A549 (cell line): ENCODE measurements at regions not wholly inside any gene's neighbourhood (a gene's known extent, or its start where the extent isn't known, plus 50 kb on each side); places are given as distances from the start of the nearest gene placed in this dataset.

ENCODE experiments used
- ATAC-seq, 2 experiments: fragments of 200-7000 bp in 1 of 2; fragments of >200 bp in 1 of 2; cut with Nextera tagmentation in 1 of 2; cut with Tn5 transposase in 1 of 2; 3 replicates each; pipeline versions ENCODE4 v1.8.0 to v1.9.1; 2018 to 2020; ENCODE audit warnings: mild to moderate bottlenecking in 1 of 2, moderate library complexity in 1 of 2
- CTCF ChIA-PET: fragments of 300-600 bp; sonication (Branson Sonifier 250); formaldehyde crosslinking; extraction: SDS; loops from one replicate; lab custom pipeline; 2021; ENCODE audit warnings: antibody characterized with exemption, inconsistent platforms; lab: Yijun Ruan, JAX
- POLR2A ChIA-PET: fragments of 350-600 bp; formaldehyde crosslinking; extraction: SDS; loops from one replicate; lab custom pipeline; 2021; ENCODE audit warnings: antibody characterized with exemption, inconsistent platforms; lab: Yijun Ruan, JAX
- DNase-seq, 2 experiments: peaks; one replicate each; pipeline versions ENCODE4 v3.0.0 to v3.0.0-alpha.2; 2011 to 2016; ENCODE audit warnings: low read depth in 1 of 2, low spot score in 1 of 2
- FAIRE-seq: peaks from 2 replicates; lab custom pipeline; 2011; peaks lifted over from hg19 to GRCh38; lab: Jason Lieb, UNC
- H3K27ac ChIP-seq, 2 experiments: fragments of >200 bp; sonication (Bioruptor Twin); formaldehyde crosslinking; 3 replicates each; pipeline ENCODE4 v1.5.1; 2016 to 2017
- H3K4me1 ChIP-seq: fragments of >200 bp; sonication (Bioruptor Twin); formaldehyde crosslinking; 3 replicates; pipeline ENCODE4 v1.6.1; 2016
- H3K4me2 ChIP-seq: fragments of >200 bp; sonication (Bioruptor Twin); formaldehyde crosslinking; 3 replicates; pipeline ENCODE4 v1.6.1; 2016
- H3K4me3 ChIP-seq: fragments of >200 bp; sonication (Bioruptor Twin); formaldehyde crosslinking; 3 replicates; pipeline ENCODE4 v1.5.1; 2016
- H3K9me3 ChIP-seq: fragments of >200 bp; sonication (Bioruptor Twin); formaldehyde crosslinking; 3 replicates; pipeline ENCODE4 v1.6.1; 2016
- ATOH8 ChIP-seq: fragments of 250-450 bp; sonication (Bioruptor Pico); IDR thresholded peaks from 2 replicates; pipeline ENCODE4 v1.5.0; 2020; ENCODE audit warnings: low read depth, mild to moderate bottlenecking, moderate library complexity
- BHLHE40 ChIP-seq: IDR thresholded peaks from 2 replicates; pipeline ENCODE4 v1.6.1; 2012; ENCODE audit warnings: low read depth, low read length, inconsistent platforms
- CEBPB ChIP-seq, 2 experiments: fragments of >200 bp in 1 of 2; sonication (Bioruptor Twin) in 1 of 2; formaldehyde crosslinking in 1 of 2; IDR thresholded peaks; 2 replicates each; pipeline ENCODE4 v1.6.1; 2012 to 2016
- CHD4 ChIP-seq: fragments of 200-600 bp; sonication (generic); IDR thresholded peaks from 2 replicates; pipeline ENCODE4 v1.6.1; 2016; ENCODE audit warnings: antibody characterized with exemption, mild to moderate bottlenecking, borderline replicate concordance
- EHMT2 ChIP-seq: fragments of 200-600 bp; sonication (generic); IDR thresholded peaks from 2 replicates; pipeline ENCODE4 v1.6.1; 2016; ENCODE audit warnings: antibody characterized with exemption, low read depth, mild to moderate bottlenecking, moderate library complexity
- EP300 ChIP-seq, 2 experiments: fragments of >200 bp; sonication (Bioruptor Twin); formaldehyde crosslinking; IDR thresholded peaks; 2 replicates in 1 of 2; 3 replicates in 1 of 2; pipeline ENCODE4 v1.6.1; 2016 to 2017
- ESRRA ChIP-seq: fragments of 150-350 bp; IDR thresholded peaks from 2 replicates; pipeline ENCODE4 v1.6.1; 2014; ENCODE audit warnings: mild to moderate bottlenecking, low read length, borderline replicate concordance
- FOSL2 ChIP-seq, 2 experiments: fragments of 450-650 bp in 1 of 2; fragments of >200 bp in 1 of 2; sonication (Bioruptor Twin) in 1 of 2; formaldehyde crosslinking; IDR thresholded peaks; 2 replicates each; pipeline versions ENCODE4 v1.5.0 to v1.6.1; 2016 to 2020; ENCODE audit warnings: mild to moderate bottlenecking in 1 of 2, moderate library complexity in 1 of 2
- FOXS1 ChIP-seq: fragments of 250-450 bp; sonication (Bioruptor Pico); IDR thresholded peaks from 2 replicates; pipeline ENCODE4 v1.5.0; 2020; ENCODE audit warnings: mild to moderate bottlenecking, moderate library complexity
- GATA3 ChIP-seq: IDR thresholded peaks from 2 replicates; pipeline ENCODE4 v1.6.1; 2012; ENCODE audit warnings: borderline replicate concordance
- HDAC2 ChIP-seq: fragments of 200-600 bp; sonication (generic); IDR thresholded peaks from 2 replicates; pipeline ENCODE4 v1.6.1; 2016
- KDM1A ChIP-seq: fragments of 200-600 bp; sonication (generic); IDR thresholded peaks from 2 replicates; pipeline ENCODE4 v1.6.1; 2016; ENCODE audit warnings: low read depth, mild to moderate bottlenecking
- MAFK ChIP-seq: fragments of 450-650 bp; IDR thresholded peaks from 2 replicates; pipeline ENCODE4 v1.6.1; 2014; ENCODE audit not compliant: partially characterized antibody
- MAX ChIP-seq: IDR thresholded peaks from 2 replicates; pipeline ENCODE4 v1.6.1; 2012
- MAZ ChIP-seq: fragments of 150-350 bp; IDR thresholded peaks from 2 replicates; pipeline ENCODE4 v1.6.1; 2014; ENCODE audit warnings: antibody characterized with exemption, low read depth, low read length, borderline replicate concordance
- NPAS2 ChIP-seq: fragments of 250-450 bp; sonication (Bioruptor Pico); IDR thresholded peaks from 2 replicates; pipeline ENCODE4 v1.8.0; 2022; ENCODE audit warnings: mild to moderate bottlenecking, moderate library complexity, borderline replicate concordance
- POLR2A ChIP-seq: IDR thresholded peaks from 2 replicates; pipeline ENCODE4 v1.6.1; 2012; ENCODE audit warnings: mild to moderate bottlenecking, low read length
- POLR2AphosphoS2 ChIP-seq: conservative IDR thresholded peaks from 2 replicates; pipeline ENCODE4 v1.6.1; 2012; ENCODE audit warnings: low read length, improper control_type of control experiment, inconsistent platforms
- RAD21 ChIP-seq, 2 experiments: fragments of >200 bp in 1 of 2; sonication (Bioruptor Twin) in 1 of 2; formaldehyde crosslinking in 1 of 2; IDR thresholded peaks in 1 of 2; conservative IDR thresholded peaks in 1 of 2; 2 replicates in 1 of 2; 3 replicates in 1 of 2; pipeline ENCODE4 v1.6.1; 2012 to 2018; ENCODE audit warnings: inconsistent platforms in 1 of 2
- REST ChIP-seq: fragments of 200-600 bp; sonication (generic); IDR thresholded peaks from 2 replicates; pipeline ENCODE4 v1.6.1; 2016; ENCODE audit warnings: antibody characterized with exemption, mild to moderate bottlenecking, moderate library complexity
- ZC3H11A ChIP-seq: fragments of 450-650 bp; IDR thresholded peaks from 2 replicates; pipeline ENCODE4 v1.6.1; 2014; ENCODE audit warnings: antibody characterized with exemption, mild to moderate bottlenecking
- WGBS: methylation state at CpG from one replicate; pipeline ENCODE4 v1.1.6; 2017; ENCODE audit errors: missing lambda C conversion rate; 5-methylcytosine and 5-hydroxymethylcytosine counted together
- TF ChIP-seq, protein P1 (sequence below): fragments of 450-650 bp; IDR thresholded peaks from 2 replicates; pipeline ENCODE4 v1.6.1; 2014; ENCODE audit warnings: antibody characterized with exemption
- TF ChIP-seq, protein P2 (sequence below): IDR thresholded peaks from 2 replicates; pipeline ENCODE4 v1.6.1; 2012; ENCODE audit warnings: low read depth, borderline replicate concordance
- TF ChIP-seq, protein P3 (sequence below): fragments of 250-450 bp; sonication (Bioruptor Pico); IDR thresholded peaks from 2 replicates; pipeline ENCODE4 v1.5.0; 2021; ENCODE audit warnings: mild to moderate bottlenecking, moderate library complexity, borderline replicate concordance

DNA sequence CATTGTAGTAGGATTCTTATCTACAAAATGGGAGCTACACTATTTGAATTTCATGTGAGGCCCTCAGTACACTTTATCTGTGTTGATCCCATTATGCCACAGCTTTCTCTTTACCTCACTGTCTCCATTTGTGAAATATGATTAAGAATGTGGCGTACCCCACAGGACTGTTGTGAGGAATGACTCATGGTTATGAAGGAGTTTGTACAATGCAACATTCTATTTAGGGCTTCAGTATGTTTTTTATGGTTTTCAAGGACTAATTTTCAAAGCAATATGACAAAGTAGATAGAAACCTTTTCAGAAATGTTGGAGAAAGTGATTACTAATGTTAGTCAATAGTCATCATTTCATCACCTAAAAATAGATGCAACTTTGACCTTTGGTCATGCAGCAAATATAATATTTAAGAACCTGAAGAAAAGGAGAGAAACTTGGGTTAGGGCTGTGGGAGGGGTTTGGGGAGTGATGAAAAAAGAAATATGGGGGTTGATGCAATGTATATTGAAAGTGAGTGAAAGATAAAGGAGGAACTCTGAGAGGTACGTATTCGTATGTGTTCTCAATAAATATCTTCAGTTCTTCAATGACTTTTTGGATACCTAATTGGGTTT, 53.7 kb upstream of the PIP5K1B start:
- Histone ChIP-seq H3K4me1 (no peaks in the 10 kb centered on the region), H3K4me3 (no peak overlapping the region), H3K9me3 (no peaks in the 10 kb centered on the region), H3K27ac (no peak overlapping the region), H3K4me2 (no peak overlapping the region)
- no peak for TF ChIP-seq EP300 (IDR thresholded peaks at IDR 0.05)
- TF ChIP-seq, protein P1, sequence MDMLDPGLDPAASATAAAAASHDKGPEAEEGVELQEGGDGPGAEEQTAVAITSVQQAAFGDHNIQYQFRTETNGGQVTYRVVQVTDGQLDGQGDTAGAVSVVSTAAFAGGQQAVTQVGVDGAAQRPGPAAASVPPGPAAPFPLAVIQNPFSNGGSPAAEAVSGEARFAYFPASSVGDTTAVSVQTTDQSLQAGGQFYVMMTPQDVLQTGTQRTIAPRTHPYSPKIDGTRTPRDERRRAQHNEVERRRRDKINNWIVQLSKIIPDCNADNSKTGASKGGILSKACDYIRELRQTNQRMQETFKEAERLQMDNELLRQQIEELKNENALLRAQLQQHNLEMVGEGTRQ: no peak
- no peak for TF ChIP-seq BHLHE40
- no peak for TF ChIP-seq GATA3
- TF ChIP-seq ATOH8: no peak
- no peak for TF ChIP-seq REST
- CTCF ChIA-PET: interaction anchor here (0.6 kb wide), 1 partner anchor 12 kb away, joined by 3 read pairs; no protein-coding TSS in a partner anchor
- DNase-seq: no peak
- POLR2A ChIA-PET: no interaction called here
- FAIRE-seq: no peak
- no peak for ATAC-seq
- WGBS: 7% methylated on average over 3 of the region's 3 CpGs

- Histone ChIP-seq H3K4me1 (no peaks in the 10 kb centered on the region), H3K4me2 (no peak overlapping the region), H3K4me3 (no peak overlapping the region), H3K27ac (no peak overlapping the region), H3K9me3 (no peaks in the 10 kb centered on the region)
- TF ChIP-seq POLR2A: no peak
- no peak for TF ChIP-seq FOSL2 (IDR thresholded peaks at IDR 0.05)
- no peak for TF ChIP-seq FOSL2 (CRISPR knock-in tag; IDR thresholded peaks at IDR 0.05)
- no peak for TF ChIP-seq CEBPB (IDR thresholded peaks at IDR 0.05)
- TF ChIP-seq ESRRA: no peak
- TF ChIP-seq, protein P2, sequence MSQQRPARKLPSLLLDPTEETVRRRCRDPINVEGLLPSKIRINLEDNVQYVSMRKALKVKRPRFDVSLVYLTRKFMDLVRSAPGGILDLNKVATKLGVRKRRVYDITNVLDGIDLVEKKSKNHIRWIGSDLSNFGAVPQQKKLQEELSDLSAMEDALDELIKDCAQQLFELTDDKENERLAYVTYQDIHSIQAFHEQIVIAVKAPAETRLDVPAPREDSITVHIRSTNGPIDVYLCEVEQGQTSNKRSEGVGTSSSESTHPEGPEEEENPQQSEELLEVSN: no peak
- TF ChIP-seq MAZ: no peak
- TF ChIP-seq EHMT2: no peak
- no peak for TF ChIP-seq FOXS1
- ChIA-PET POLR2A (no interaction called here), CTCF (no interaction called here)
- ATAC-seq: no peak
- WGBS: 45% methylated on average over 6 of the region's 6 CpGs
- no peak for DNase-seq
- FAIRE-seq: no peak
Measured at GRCh38 chr9:68653141-68653595, 51.9 kb upstream of the PIP5K1B start.

DNA sequence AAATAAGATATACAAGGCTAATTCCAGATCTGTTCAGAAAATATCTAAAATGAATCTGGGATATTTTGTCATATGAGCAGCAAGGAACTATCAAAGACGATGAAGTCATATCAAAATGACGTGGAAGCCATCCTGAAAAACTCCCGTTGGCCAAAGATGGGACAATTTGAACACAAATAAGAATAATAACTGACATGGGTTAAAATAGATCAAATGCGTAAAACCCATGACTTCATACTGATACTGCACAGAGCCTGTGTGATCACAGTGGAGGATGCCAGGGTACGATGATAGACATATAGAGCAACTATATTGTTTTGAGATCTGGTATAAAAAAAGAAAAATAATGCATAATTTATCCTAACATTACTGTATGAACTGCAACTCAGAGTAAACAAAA, 51.0 kb upstream of the PIP5K1B start:
- H3K9me3 ChIP-seq: no peaks in the 10 kb centered on the region
- no peaks in the 10 kb centered on the region for H3K4me1 ChIP-seq
- ATAC-seq (no peak), FAIRE-seq (no peak), DNase-seq (no peak)
- H3K4me2 ChIP-seq: no peak overlapping the region
- CTCF ChIA-PET: no interaction called here
- H3K4me3 ChIP-seq: no peak overlapping the region
- POLR2A ChIA-PET: no interaction called here
- 20% methylated on average over 5 of the region's 5 CpGs for WGBS
- H3K27ac ChIP-seq: no peak overlapping the region
- TF ChIP-seq ATOH8 (no peak), NPAS2 (no peak), HDAC2 (no peak), CHD4 (no peak), MAX (no peak), RAD21 (conservative IDR thresholded peaks at IDR 0.05 in 1 of 2, IDR thresholded peaks at IDR 0.05 in 1 of 2) (no peak), ZC3H11A (no peak), KDM1A (no peak), MAFK (no peak), EHMT2 (no peak), FOSL2 (IDR thresholded peaks at IDR 0.05) (no peak), FOSL2 (CRISPR knock-in tag; IDR thresholded peaks at IDR 0.05) (no peak), POLR2AphosphoS2 (no peak)
- TF ChIP-seq, protein P1: no peak
- TF ChIP-seq, protein P3, sequence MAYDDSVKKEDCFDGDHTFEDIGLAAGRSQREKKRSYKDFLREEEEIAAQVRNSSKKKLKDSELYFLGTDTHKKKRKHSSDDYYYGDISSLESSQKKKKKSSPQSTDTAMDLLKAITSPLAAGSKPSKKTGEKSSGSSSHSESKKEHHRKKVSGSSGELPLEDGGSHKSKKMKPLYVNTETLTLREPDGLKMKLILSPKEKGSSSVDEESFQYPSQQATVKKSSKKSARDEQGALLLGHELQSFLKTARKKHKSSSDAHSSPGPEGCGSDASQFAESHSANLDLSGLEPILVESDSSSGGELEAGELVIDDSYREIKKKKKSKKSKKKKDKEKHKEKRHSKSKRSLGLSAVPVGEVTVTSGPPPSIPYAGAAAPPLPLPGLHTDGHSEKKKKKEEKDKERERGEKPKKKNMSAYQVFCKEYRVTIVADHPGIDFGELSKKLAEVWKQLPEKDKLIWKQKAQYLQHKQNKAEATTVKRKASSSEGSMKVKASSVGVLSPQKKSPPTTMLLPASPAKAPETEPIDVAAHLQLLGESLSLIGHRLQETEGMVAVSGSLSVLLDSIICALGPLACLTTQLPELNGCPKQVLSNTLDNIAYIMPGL (CRISPR knock-in tag): no peak
